A549 (cell line): ENCODE measurements at regions not wholly inside any gene's neighbourhood (a gene's known extent, or its start where the extent isn't known, plus 50 kb on each side); places are given as distances from the start of the nearest gene placed in this dataset.

ENCODE experiments used
- CTCF ChIP-seq: fragments of >200 bp; sonication (Bioruptor Twin); formaldehyde crosslinking; IDR thresholded peaks from 3 replicates; pipeline ENCODE4 v1.5.1; 2016
- SREBF2 ChIP-seq: fragments of 450-650 bp; IDR thresholded peaks from 2 replicates; pipeline ENCODE4 v1.6.1; 2014; ENCODE audit warnings: mild to moderate bottlenecking, moderate library complexity

- TF ChIP-seq CTCF = no peak
- TF ChIP-seq SREBF2 = no peak
These were observed 986.0 kb downstream of the ROBO2 start for GRCh38 chr3:78025916-78026315.
